Endothelial cell of umbilical vein (primary cell): ENCODE measurements at regions not wholly inside any gene's neighbourhood (a gene's known extent, or its start where the extent isn't known, plus 50 kb on each side); places are given as distances from the start of the nearest gene placed in this dataset.

Source experiments
- CTCF ChIP-seq, 2 donors: IDR thresholded peaks; 1 replicate in 1 of 2; 2 replicates in 1 of 2; pipeline ENCODE4 v1.5.1; 2011; ENCODE audit warnings: low read length in 2 of 2, mild to moderate bottlenecking in 2 of 2, moderate library complexity in 2 of 2, control low read depth in 1 of 2, inconsistent platforms in 1 of 2, low read depth in 1 of 2; ENCODE audit not compliant: insufficient read depth in 1 of 2; ENCODE audit errors: extremely low read depth in 1 of 2
- EZH2 ChIP-seq: IDR thresholded peaks from 2 replicates; pipeline ENCODE4 v1.6.1; 2012; ENCODE audit warnings: borderline replicate concordance, low read depth, mild to moderate bottlenecking, moderate library complexity, low read length, inconsistent platforms; ENCODE audit not compliant: severe bottlenecking
- FOS ChIP-seq: IDR thresholded peaks from 2 replicates; pipeline ENCODE4 v1.6.1; 2011; ENCODE audit warnings: mild to moderate bottlenecking, low read length, moderate library complexity, borderline replicate concordance; ENCODE audit not compliant: insufficient read depth
- GATA2 ChIP-seq: IDR thresholded peaks from 2 replicates; pipeline ENCODE4 v1.7.0; 2011; ENCODE audit warnings: low read depth, mild to moderate bottlenecking, moderate library complexity, mixed read lengths, low read length; ENCODE audit not compliant: insufficient read length, insufficient read depth
- JUN ChIP-seq: IDR thresholded peaks from 2 replicates; pipeline ENCODE4 v1.6.1; 2011; ENCODE audit warnings: borderline replicate concordance, low read depth; ENCODE audit not compliant: insufficient read length, insufficient read depth
- MYC ChIP-seq: IDR thresholded peaks from one replicate; pipeline ENCODE4 v1.6.1; 2011; ENCODE audit warnings: mild to moderate bottlenecking, low read depth, low read length
- POLR2A ChIP-seq: IDR thresholded peaks from 2 replicates; pipeline ENCODE4 v1.6.1; 2012; ENCODE audit warnings: low read depth, mild to moderate bottlenecking, control low read depth, low read length
- POLR2AphosphoS5 ChIP-seq: IDR thresholded peaks from 2 replicates; pipeline ENCODE4 v1.6.1; 2012; ENCODE audit warnings: low read depth, mild to moderate bottlenecking, control low read depth, low read length, moderate library complexity; ENCODE audit not compliant: insufficient read depth
- TF ChIP-seq, protein P1 (sequence below): IDR thresholded peaks from 2 replicates; pipeline ENCODE4 v1.6.1; 2011; ENCODE audit not compliant: insufficient read depth, insufficient read length

DNA sequence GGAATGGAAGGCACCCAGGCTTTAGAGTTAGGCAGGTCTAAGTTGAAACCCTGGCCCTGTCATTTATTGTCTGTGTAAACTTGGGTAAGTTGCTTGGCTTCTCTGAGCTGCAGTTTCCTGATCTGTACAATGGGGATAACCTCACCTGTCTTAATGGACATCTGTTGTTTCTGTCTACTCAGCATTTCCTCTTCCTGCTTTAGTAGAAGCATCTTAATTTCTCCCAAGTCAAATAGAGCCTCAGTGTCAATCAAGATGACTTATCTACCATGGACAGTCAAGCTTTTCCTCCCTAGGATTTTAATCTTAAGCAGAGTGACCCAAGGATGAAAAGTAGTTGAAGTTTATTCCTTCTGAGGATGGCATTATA lies 119.7 kb downstream of the FZD1 start:
- TF ChIP-seq CTCF (IDR thresholded peaks at IDR 0.05; ENCODE audit: extremely low read depth in 1 of 2, insufficient read depth in 1 of 2, low read depth in 1 of 2, low read length in 2 of 2) (no peak), EZH2 (no peak), POLR2AphosphoS5 (no peak), FOS (no peak), POLR2A (no peak), GATA2 (no peak), JUN (no peak), MYC (no peak)
- TF ChIP-seq, protein P1, sequence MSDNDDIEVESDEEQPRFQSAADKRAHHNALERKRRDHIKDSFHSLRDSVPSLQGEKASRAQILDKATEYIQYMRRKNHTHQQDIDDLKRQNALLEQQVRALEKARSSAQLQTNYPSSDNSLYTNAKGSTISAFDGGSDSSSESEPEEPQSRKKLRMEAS: no peak
